ENCODE measurements at regions not wholly inside any gene's neighbourhood (a gene's known extent, or its start where the extent isn't known, plus 50 kb on each side); places are given as distances from the start of the nearest gene placed in this dataset.
A peak's percentile ranks its signal among the peaks of the same experiment; 100 is the strongest.

DNA sequence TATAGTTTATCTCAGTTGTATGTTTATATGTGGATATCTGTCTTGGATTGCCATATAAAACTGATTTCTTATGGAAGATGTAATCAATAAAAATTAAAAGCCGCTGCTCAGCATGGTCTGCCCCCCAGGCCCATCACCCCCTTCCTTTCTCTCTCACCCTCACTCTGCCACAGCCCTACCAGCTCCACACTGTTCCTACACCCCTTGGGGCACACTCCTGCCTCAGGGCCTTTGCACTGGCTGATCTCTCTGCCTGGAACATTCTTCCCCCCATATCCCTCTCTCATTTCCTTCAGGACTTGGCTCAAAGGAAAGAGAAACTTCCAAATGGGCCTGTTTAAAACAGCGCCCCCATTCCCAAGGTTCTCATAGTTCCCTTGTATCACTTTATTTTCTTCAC lies 63.1 kb downstream of the LRRC32 start:
- no peak for DNase-seq

DNA sequence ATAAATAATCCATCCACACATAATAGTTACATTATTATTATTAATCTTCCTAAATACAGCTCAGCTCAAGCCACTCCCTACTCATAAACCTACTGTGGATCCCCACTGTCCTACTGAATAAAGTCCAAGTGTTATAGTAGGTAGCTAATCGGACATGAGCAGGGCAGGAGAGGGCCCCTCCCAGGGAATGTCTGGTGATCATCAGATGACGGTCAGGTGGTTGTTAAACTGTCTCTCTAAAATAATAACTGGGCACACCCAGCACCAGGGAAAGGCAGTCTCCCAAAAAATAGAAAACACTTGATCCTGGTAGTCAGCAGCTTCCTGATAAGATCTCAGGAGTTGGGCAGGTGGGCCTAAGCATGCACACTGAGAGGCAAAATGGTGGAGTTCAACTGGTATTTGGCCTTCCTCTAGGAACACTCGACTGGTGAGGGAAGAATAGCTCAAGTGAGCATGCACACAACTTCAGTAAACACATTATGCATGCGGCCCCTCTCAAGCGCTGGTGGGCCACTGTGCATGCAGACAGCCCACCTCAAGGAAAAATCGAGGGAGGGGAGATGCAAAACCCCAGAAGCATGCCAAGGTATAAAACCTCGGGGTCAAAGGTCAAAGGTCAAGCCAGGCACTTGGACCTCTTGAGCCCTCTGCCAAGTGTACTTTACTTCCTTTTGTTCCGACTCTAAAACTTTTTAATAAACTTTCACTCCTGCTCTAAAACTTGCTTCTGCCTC lies 65.0 kb downstream of the LRRC32 start:
- DNase-seq: no peak

DNA sequence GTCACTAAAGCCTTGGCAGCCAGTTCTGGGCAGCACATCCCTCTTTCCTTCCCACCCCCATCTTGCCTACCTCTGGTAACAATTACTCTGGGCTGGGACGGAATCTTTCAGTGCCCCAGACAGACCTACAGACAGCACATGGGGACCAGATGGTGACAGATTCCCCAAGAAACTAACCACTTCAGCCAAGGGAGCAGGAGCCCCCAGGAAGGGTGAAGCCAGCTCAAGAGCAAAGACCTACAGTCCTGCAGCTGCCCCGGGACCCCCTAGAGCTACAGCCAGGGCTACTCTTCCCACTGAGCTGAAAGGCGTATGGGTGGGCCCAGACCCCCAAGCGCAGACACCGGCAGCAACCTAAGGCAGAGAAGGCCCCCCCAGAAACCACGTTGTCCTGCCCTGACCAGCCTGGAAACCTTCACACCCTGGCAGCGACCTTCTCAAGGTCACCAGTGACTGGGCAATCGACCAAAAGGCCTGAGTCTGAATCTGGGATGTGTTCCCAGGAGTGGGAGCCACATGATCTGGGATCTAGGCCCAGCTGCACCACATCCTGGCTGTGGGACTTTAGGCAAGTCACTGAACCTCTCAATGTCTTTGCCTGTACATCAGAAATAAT lies 65.8 kb downstream of the LRRC32 start:
- peak; percentile 63 for DNase-seq

DNA sequence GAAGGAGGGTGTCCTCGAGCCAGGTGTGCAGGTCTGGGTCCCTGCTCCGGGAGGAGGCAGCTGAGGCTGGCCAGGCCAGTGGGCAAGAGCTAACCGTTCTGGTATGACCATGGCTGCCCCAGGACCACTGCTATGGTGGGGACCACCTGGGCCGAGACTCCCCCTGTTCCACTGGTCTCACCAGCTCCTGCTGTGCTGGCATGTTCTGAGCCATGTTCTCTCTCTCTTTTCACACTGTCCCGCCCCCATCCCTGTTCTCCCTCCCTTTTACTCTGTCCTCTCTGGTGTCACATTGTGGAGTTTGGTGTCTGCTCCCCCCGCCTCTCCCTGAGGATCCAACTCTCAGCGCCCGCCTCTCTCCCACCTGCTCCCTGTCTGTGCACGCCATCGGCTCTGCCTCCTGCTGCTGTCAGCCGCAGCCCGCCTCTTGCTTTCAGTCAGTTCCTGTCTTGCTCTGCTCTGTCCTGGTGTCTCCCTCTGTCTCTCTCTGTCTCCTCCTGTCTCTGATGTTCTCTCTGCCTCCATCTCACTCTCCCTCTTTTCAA lies 66.4 kb downstream of the LRRC32 start:
- no peak for DNase-seq

DNA sequence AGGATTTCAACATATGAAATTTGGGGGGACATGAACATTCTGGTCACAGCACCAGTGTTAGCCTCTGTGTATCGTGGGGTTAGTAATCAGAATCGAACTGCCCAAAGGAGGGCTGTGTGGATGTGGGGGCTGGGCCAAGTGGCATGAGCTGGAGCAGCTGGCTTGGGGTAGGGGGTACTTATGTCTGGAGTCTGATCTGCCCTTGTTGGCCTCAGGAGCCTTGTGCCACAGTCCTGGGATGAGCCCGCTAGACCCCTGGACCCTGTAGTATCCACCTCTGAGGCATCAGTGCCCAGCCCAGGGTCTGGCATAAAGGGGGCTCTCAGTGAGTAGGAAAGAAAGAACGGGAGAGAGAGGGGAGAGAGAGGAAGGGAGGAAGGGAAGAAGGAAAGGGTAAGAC lies 67.3 kb downstream of the LRRC32 start:
- DNase-seq: no peak
